Mesendoderm (in vitro differentiated cells): ENCODE measurements at regions not wholly inside any gene's neighbourhood (a gene's known extent, or its start where the extent isn't known, plus 50 kb on each side); places are given as distances from the start of the nearest gene placed in this dataset.
A peak's percentile ranks its signal among the peaks of the same experiment; 100 is the strongest.

Experiments used
- DNase-seq: peaks from one replicate; pipeline ENCODE4 v3.0.0; 2013
- H2AK5ac ChIP-seq: 2 replicates; pipeline ENCODE4 v1.6.1; 2013; ENCODE audit warnings: low read length, inconsistent platforms
- H2BK120ac ChIP-seq: 2 replicates; pipeline ENCODE4 v1.6.1; 2013; ENCODE audit warnings: low read depth, mild to moderate bottlenecking, low read length, moderate library complexity, mixed read lengths
- H2BK15ac ChIP-seq: replicated peaks from 2 replicates; pipeline ENCODE4 v1.6.1; 2013; ENCODE audit warnings: low read depth, mild to moderate bottlenecking, moderate library complexity
- H2BK5ac ChIP-seq: 2 replicates; pipeline ENCODE4 v1.6.1; 2013; ENCODE audit warnings: low read length, inconsistent platforms
- H3K18ac ChIP-seq: 2 replicates; pipeline ENCODE4 v1.6.1; 2013; ENCODE audit warnings: mild to moderate bottlenecking, low read length, mixed read lengths
- H3K23ac ChIP-seq: one replicate; pipeline ENCODE4 v1.6.1; 2013; ENCODE audit warnings: low read length
- H3K27ac ChIP-seq: 2 replicates; pipeline ENCODE4 v1.5.1; 2013; ENCODE audit warnings: low read depth, mild to moderate bottlenecking, inconsistent platforms, low read length, moderate library complexity
- H3K27me3 ChIP-seq: 2 replicates; pipeline ENCODE4 v1.6.1; 2013; ENCODE audit warnings: low read length, control low read depth, mild to moderate bottlenecking, inconsistent platforms; ENCODE audit not compliant: insufficient read depth, poor library complexity
- H3K36me3 ChIP-seq: 2 replicates; pipeline ENCODE4 v1.6.1; 2013; ENCODE audit warnings: low read length, inconsistent platforms; ENCODE audit not compliant: control insufficient read depth, insufficient read depth
- H3K4ac ChIP-seq: one replicate; pipeline ENCODE4 v1.6.1; 2013; ENCODE audit warnings: low read depth, mild to moderate bottlenecking, low read length, moderate library complexity
- H3K4me1 ChIP-seq: 2 replicates; pipeline ENCODE4 v1.6.1; 2013; ENCODE audit warnings: low read depth, low read length, inconsistent platforms; ENCODE audit not compliant: control insufficient read depth
- H3K4me2 ChIP-seq: 2 replicates; pipeline ENCODE4 v1.6.1; 2013; ENCODE audit warnings: low read length
- H3K4me3 ChIP-seq: 2 replicates; pipeline ENCODE4 v1.5.1; 2013; ENCODE audit warnings: mild to moderate bottlenecking, low read length
- H3K56ac ChIP-seq: one replicate; pipeline ENCODE4 v1.6.1; 2013; ENCODE audit warnings: low read length
- H3K79me1 ChIP-seq: 2 replicates; pipeline ENCODE4 v1.6.1; 2013; ENCODE audit warnings: low read length, inconsistent platforms
- H3K79me2 ChIP-seq: 2 replicates; pipeline ENCODE4 v1.6.1; 2013; ENCODE audit warnings: mild to moderate bottlenecking, low read length; ENCODE audit not compliant: control insufficient read depth, insufficient read depth
- H3K9ac ChIP-seq: 2 replicates; pipeline ENCODE4 v1.6.1; 2013; ENCODE audit warnings: low read length, inconsistent platforms
- H4K5ac ChIP-seq: one replicate; pipeline ENCODE4 v1.6.1; 2013; ENCODE audit warnings: low read length
- H4K8ac ChIP-seq: one replicate; pipeline ENCODE4 v1.6.1; 2013; ENCODE audit warnings: low read depth, mild to moderate bottlenecking, control low read depth, low read length, moderate library complexity
- WGBS: extraction: QIAGEN DNeasy Blood & Tissue Kit; methylation state at CpG from one replicate; pipeline ENCODE4 v1.1.7; 2013; ENCODE audit warnings: low lambda C conversion rate, missing lambda C conversion rate; ENCODE audit not compliant: insufficient coverage; ENCODE audit errors: extremely low coverage; 5-methylcytosine and 5-hydroxymethylcytosine counted together

- H3K4ac ChIP-seq, result no peak overlapping the region
- H2BK120ac ChIP-seq, result no peak overlapping the region
- no peak overlapping the region for H3K4me2 ChIP-seq
- no peak overlapping the region for H2BK15ac ChIP-seq
- no peaks in the 10 kb centered on the region for H3K4me1 ChIP-seq
- H3K36me3 ChIP-seq, result no peaks in the 10 kb centered on the region
- no peak overlapping the region for H3K9ac ChIP-seq
- no CpG with 5 or more reads among the region's 17 CpGs for WGBS
- H4K5ac ChIP-seq, result no peak overlapping the region
- H3K79me1 ChIP-seq, result no peaks in the 10 kb centered on the region
- no peak overlapping the region for H3K4me3 ChIP-seq
- no peak overlapping the region for H3K23ac ChIP-seq
- no peak overlapping the region for H3K18ac ChIP-seq
- no peaks in the 10 kb centered on the region for H3K79me2 ChIP-seq
- H4K8ac ChIP-seq, result no peak overlapping the region
- no peak overlapping the region for H3K56ac ChIP-seq
- no peaks in the 10 kb centered on the region for H3K27me3 ChIP-seq
- no peak overlapping the region for H2AK5ac ChIP-seq
- DNase-seq, result no peak
- no peak overlapping the region for H3K27ac ChIP-seq
- H2BK5ac ChIP-seq, result no peak overlapping the region
These were observed 117.6 kb upstream of the SPATA13 start for GRCh38 chr13:24042710-24043440.

DNA sequence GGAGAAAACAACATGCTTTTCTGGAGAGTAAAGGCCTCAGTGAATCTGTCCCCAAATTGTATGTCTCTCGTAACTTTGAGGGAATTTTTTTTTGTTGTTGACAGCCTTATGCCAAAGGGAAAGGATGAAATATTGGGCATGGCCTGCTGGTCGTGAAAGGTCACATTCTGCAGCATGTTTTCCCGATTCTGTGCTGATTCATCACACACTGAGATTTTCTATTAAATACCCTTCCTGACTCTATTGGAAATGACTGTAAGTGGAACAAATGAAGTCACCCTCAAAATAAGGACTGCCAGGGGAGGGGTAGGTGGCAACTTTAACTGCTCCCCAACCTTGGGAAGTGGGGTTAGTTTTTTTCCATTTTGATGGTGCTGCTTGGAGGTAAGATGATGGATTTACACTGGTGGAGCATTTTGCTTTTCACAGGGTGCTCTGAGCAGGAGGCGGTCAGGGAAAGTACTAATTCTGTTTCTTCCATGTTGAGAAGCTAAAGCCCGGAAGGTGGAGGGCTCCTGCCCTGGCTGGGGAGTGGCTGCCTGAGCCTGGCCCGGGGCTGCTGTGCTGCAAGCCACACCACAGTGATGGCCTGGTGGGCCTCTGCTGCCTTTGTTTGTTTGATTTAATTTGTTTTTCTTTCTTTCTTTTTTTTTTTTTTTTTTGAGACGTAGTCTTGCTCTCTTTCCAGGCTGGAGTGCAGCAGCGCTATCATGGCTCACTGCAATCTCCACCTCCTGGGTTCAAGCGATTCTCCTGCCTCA, 116.8 kb upstream of the SPATA13 start:
- Histone ChIP-seq H3K27me3 (no peaks in the 10 kb centered on the region), H3K18ac (no peak overlapping the region), H3K4me1 (no peaks in the 10 kb centered on the region), H2BK120ac (no peak overlapping the region), H2BK5ac (no peak overlapping the region), H3K56ac (no peak overlapping the region), H2AK5ac (no peak overlapping the region), H3K4me3 (no peak overlapping the region), H3K4me2 (no peak overlapping the region), H3K9ac (no peak overlapping the region), H4K5ac (no peak overlapping the region), H3K79me1 (no peaks in the 10 kb centered on the region), H3K23ac (no peak overlapping the region), H3K79me2 (no peaks in the 10 kb centered on the region), H3K4ac (no peak overlapping the region), H4K8ac (no peak overlapping the region), H3K27ac (no peak overlapping the region), H3K36me3 (no peaks in the 10 kb centered on the region), H2BK15ac (no peak overlapping the region)
- no peak for DNase-seq
- WGBS, result no CpG with 5 or more reads among the region's 9 CpGs

DNA sequence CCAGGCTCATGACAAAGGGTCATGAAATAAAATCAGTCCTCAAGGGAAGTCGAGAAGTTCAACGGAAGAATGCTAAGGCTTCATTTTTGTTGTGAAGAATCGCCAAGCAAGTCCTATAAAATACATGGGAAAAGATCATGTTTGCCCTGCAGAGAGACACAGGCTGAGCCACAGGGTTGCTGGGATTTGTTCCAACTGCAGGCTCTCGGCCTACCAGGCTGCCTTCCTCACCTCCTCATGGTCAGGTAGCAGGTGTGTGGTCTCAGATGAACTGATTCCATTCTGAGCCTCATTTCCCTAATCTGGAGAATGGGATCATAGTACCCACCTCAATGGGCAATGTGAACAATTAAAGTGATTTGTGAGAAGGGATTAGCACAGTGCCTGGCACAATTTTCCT, 114.9 kb upstream of the SPATA13 start:
- no peak overlapping the region for H3K4me3 ChIP-seq
- H2BK120ac ChIP-seq, result no peak overlapping the region
- no peak for DNase-seq
- H3K79me1 ChIP-seq, result no peaks in the 10 kb centered on the region
- H3K4ac ChIP-seq, result no peak overlapping the region
- H4K8ac ChIP-seq, result no peak overlapping the region
- no peak overlapping the region for H3K56ac ChIP-seq
- H2BK15ac ChIP-seq, result no peak overlapping the region
- no peak overlapping the region for H3K27ac ChIP-seq
- H3K4me1 ChIP-seq, result no peaks in the 10 kb centered on the region
- no peak overlapping the region for H2AK5ac ChIP-seq
- H3K9ac ChIP-seq, result no peak overlapping the region
- no peaks in the 10 kb centered on the region for H3K27me3 ChIP-seq
- no peak overlapping the region for H3K18ac ChIP-seq
- no CpG with 5 or more reads among the region's 4 CpGs for WGBS
- no peak overlapping the region for H2BK5ac ChIP-seq
- no peaks in the 10 kb centered on the region for H3K36me3 ChIP-seq
- no peaks in the 10 kb centered on the region for H3K79me2 ChIP-seq
- no peak overlapping the region for H4K5ac ChIP-seq
- H3K4me2 ChIP-seq, result no peak overlapping the region
- H3K23ac ChIP-seq, result no peak overlapping the region

DNA sequence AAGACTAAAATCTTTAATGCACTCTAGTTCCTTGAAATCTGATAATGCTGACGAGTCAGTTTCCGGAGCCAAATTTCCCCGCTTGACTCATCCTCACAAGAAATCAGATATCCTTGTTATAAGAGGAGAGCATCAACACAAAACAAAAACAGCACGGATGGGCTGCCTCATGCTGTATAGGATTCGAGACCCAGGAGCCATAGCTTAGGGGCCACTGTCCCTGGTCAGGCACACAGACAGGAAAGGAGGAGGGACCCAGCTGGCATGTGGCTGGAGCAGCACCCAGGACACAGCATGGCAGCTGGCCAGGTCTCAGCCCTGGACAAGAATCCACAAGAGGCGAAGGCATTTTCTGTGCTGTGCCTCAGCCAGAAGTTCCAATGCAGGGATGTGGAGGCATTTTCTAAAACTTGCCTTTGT, 110.2 kb upstream of the SPATA13 start:
- Histone ChIP-seq H3K79me2 (no peaks in the 10 kb centered on the region), H3K36me3 (no peaks in the 10 kb centered on the region), H3K4me2 (no peak overlapping the region), H4K8ac (no peak overlapping the region), H3K4me3 (no peak overlapping the region), H3K9ac (no peak overlapping the region), H3K4ac (no peak overlapping the region), H3K4me1 (peaks cover 3% of the 10 kb centered on the region), H3K27me3 (no peaks in the 10 kb centered on the region), H3K27ac (no peak overlapping the region), H3K79me1 (no peaks in the 10 kb centered on the region), H2BK5ac (no peak overlapping the region), H3K23ac (no peak overlapping the region), H3K18ac (no peak overlapping the region), H3K56ac (no peak overlapping the region), H2BK15ac (no peak overlapping the region), H2BK120ac (no peak overlapping the region), H4K5ac (no peak overlapping the region), H2AK5ac (no peak overlapping the region)
- no peak for DNase-seq
- no CpG with 5 or more reads among the region's 6 CpGs for WGBS

- Histone ChIP-seq H4K5ac (no peak overlapping the region), H3K9ac (no peak overlapping the region), H3K27ac (no peak overlapping the region), H3K56ac (no peak overlapping the region), H3K79me1 (no peaks in the 10 kb centered on the region), H3K4me1 (peaks cover 3% of the 10 kb centered on the region), H2AK5ac (no peak overlapping the region), H2BK120ac (no peak overlapping the region), H3K79me2 (no peaks in the 10 kb centered on the region), H3K4ac (no peak overlapping the region), H3K4me2 (no peak overlapping the region), H3K18ac (no peak overlapping the region), H3K4me3 (no peak overlapping the region), H2BK5ac (no peak overlapping the region), H4K8ac (no peak overlapping the region), H3K23ac (no peak overlapping the region), H3K27me3 (no peaks in the 10 kb centered on the region), H3K36me3 (no peaks in the 10 kb centered on the region), H2BK15ac (no peak overlapping the region)
- peak; percentile 22 for DNase-seq
- WGBS, result no CpG with 5 or more reads among the region's 10 CpGs
These were observed 109.5 kb upstream of the SPATA13 start for GRCh38 chr13:24050796-24051715.
